H9 (cell line): ENCODE measurements at regions not wholly inside any gene's neighbourhood (a gene's known extent, or its start where the extent isn't known, plus 50 kb on each side); places are given as distances from the start of the nearest gene placed in this dataset.

Experiments
- DNase-seq: peaks from one replicate; pipeline ENCODE4 v3.0.0-alpha.2; 2017
- H2AFZ ChIP-seq: one replicate; pipeline ENCODE4 v1.6.1; 2013; ENCODE audit warnings: mild to moderate bottlenecking, low read length, control low read depth, moderate library complexity
- H2AK5ac ChIP-seq: 2 replicates; pipeline ENCODE4 v1.6.1; 2013; ENCODE audit warnings: low read length, control low read depth, mixed read lengths; ENCODE audit not compliant: insufficient read length
- H2BK120ac ChIP-seq: one replicate; pipeline ENCODE4 v1.6.1; 2013; ENCODE audit warnings: low read depth, mild to moderate bottlenecking, low read length, control low read depth, inconsistent platforms; ENCODE audit not compliant: poor library complexity, severe bottlenecking
- H2BK12ac ChIP-seq: 2 replicates; pipeline ENCODE4 v1.6.1; 2013; ENCODE audit warnings: low read length, control low read depth, mixed read lengths, low read depth; ENCODE audit not compliant: insufficient read length
- H2BK15ac ChIP-seq: 2 replicates; pipeline ENCODE4 v1.6.1; 2013; ENCODE audit warnings: low read depth, low read length, control low read depth
- H2BK20ac ChIP-seq: one replicate; pipeline ENCODE4 v1.6.1; 2013; ENCODE audit warnings: low read depth, mild to moderate bottlenecking, low read length, control low read depth, inconsistent platforms; ENCODE audit not compliant: poor library complexity, severe bottlenecking
- H2BK5ac ChIP-seq: 2 replicates; pipeline ENCODE4 v1.6.1; 2013; ENCODE audit warnings: low read length, control low read depth, mixed read lengths; ENCODE audit not compliant: insufficient read length
- H3K14ac ChIP-seq: 2 replicates; pipeline ENCODE4 v1.6.1; 2013; ENCODE audit warnings: low read length, control low read depth; ENCODE audit not compliant: insufficient read depth
- H3K18ac ChIP-seq: 2 replicates; pipeline ENCODE4 v1.6.1; 2013; ENCODE audit warnings: low read depth, mild to moderate bottlenecking, mixed read lengths, low read length, control low read depth; ENCODE audit not compliant: insufficient read length
- H3K23ac ChIP-seq: 2 replicates; pipeline ENCODE4 v1.6.1; 2013; ENCODE audit warnings: low read length, control low read depth, mixed read lengths, low read depth; ENCODE audit not compliant: insufficient read length
- H3K23me2 ChIP-seq: 2 replicates; pipeline ENCODE4 v1.6.1; 2013; ENCODE audit warnings: low read depth, mild to moderate bottlenecking, mixed read lengths, low read length, control low read depth; ENCODE audit not compliant: insufficient read length, poor library complexity, severe bottlenecking
- H3K27ac ChIP-seq: 2 replicates; pipeline ENCODE4 v1.5.1; 2013; ENCODE audit warnings: low read length, control low read depth, mixed read lengths, low read depth; ENCODE audit not compliant: insufficient read length
- H3K27me3 ChIP-seq: 2 replicates; pipeline ENCODE4 v1.6.1; 2013; ENCODE audit warnings: low read length, control low read depth, inconsistent platforms; ENCODE audit not compliant: insufficient read depth
- H3K4ac ChIP-seq: 2 replicates; pipeline ENCODE4 v1.6.1; 2013; ENCODE audit warnings: low read depth, mild to moderate bottlenecking, control low read depth, inconsistent platforms, low read length, moderate library complexity
- H3K4me1 ChIP-seq: 2 replicates; pipeline ENCODE4 v1.6.1; 2013; ENCODE audit warnings: low read length, control low read depth, inconsistent platforms; ENCODE audit not compliant: insufficient read depth
- H3K4me2 ChIP-seq: 2 replicates; pipeline ENCODE4 v1.6.1; 2013; ENCODE audit warnings: low read length, control low read depth, mixed read lengths; ENCODE audit not compliant: insufficient read length, insufficient read depth
- H3K56ac ChIP-seq: 2 replicates; pipeline ENCODE4 v1.6.1; 2013; ENCODE audit warnings: low read depth, mild to moderate bottlenecking, mixed read lengths, low read length, control low read depth; ENCODE audit not compliant: insufficient read length
- H3K79me1 ChIP-seq: 2 replicates; pipeline ENCODE4 v1.6.1; 2013; ENCODE audit warnings: low read depth, mild to moderate bottlenecking, moderate library complexity, low read length, control low read depth, inconsistent platforms; ENCODE audit not compliant: insufficient read depth, poor library complexity, severe bottlenecking
- H3K79me2 ChIP-seq: 2 replicates; pipeline ENCODE4 v1.6.1; 2013; ENCODE audit warnings: low read length, control low read depth, inconsistent platforms; ENCODE audit not compliant: insufficient read depth
- H3K9ac ChIP-seq: 2 replicates; pipeline ENCODE4 v1.6.1; 2013; ENCODE audit warnings: low read length, control low read depth, mixed read lengths; ENCODE audit not compliant: insufficient read length; ENCODE audit errors: extremely low read depth
- H3K9me3 ChIP-seq: one replicate; pipeline ENCODE4 v1.6.1; 2013; ENCODE audit warnings: low read depth, low read length, inconsistent platforms; ENCODE audit not compliant: control insufficient read depth
- H3T11ph ChIP-seq: one replicate; pipeline ENCODE4 v1.6.1; 2013; ENCODE audit warnings: mild to moderate bottlenecking, low read length, control low read depth, inconsistent platforms
- H4K20me1 ChIP-seq: one replicate; pipeline ENCODE4 v1.6.1; 2013; ENCODE audit not compliant: control insufficient read depth, insufficient read length, insufficient read depth
- H4K5ac ChIP-seq: 2 replicates; pipeline ENCODE4 v1.6.1; 2013; ENCODE audit warnings: low read depth, mild to moderate bottlenecking, mixed read lengths, low read length, control low read depth; ENCODE audit not compliant: insufficient read length
- H4K8ac ChIP-seq: replicated peaks from 2 replicates; pipeline ENCODE4 v1.6.1; 2013; ENCODE audit warnings: low read length, control low read depth, mixed read lengths, low read depth; ENCODE audit not compliant: insufficient read length
- H4K91ac ChIP-seq: 2 replicates; pipeline ENCODE4 v1.6.1; 2013; ENCODE audit warnings: low read depth, mild to moderate bottlenecking, moderate library complexity, mixed read lengths, low read length, control low read depth; ENCODE audit not compliant: insufficient read length
- H3K27ac Mint-ChIP-seq, 3 experiments: 2 replicates in 2 of 3; 3 replicates in 1 of 3; pipeline ENCODE4 v1.8.0; 2020 to 2021; ENCODE audit warnings: mixed read lengths in 3 of 3, mild to moderate bottlenecking in 1 of 3, moderate library complexity in 1 of 3
- H3K27me3 Mint-ChIP-seq: 2 replicates; pipeline ENCODE4 v1.8.0; 2021; ENCODE audit warnings: low read depth, mild to moderate bottlenecking, moderate library complexity, mixed read lengths
- H3K36me3 Mint-ChIP-seq, 3 experiments: 2 replicates in 2 of 3; 3 replicates in 1 of 3; pipeline ENCODE4 v1.8.0; 2020 to 2021; ENCODE audit warnings: low read depth in 3 of 3, mixed read lengths in 3 of 3; ENCODE audit not compliant: insufficient read depth in 1 of 3
- H3K4me1 Mint-ChIP-seq, 2 experiments: 2 replicates each; pipeline ENCODE4 v1.8.0; 2020; ENCODE audit warnings: mixed read lengths in 2 of 2
- H3K4me3 Mint-ChIP-seq, 2 experiments: 2 replicates in 1 of 2; 3 replicates in 1 of 2; pipeline ENCODE4 v1.8.0; 2020 to 2021; ENCODE audit warnings: mild to moderate bottlenecking in 2 of 2, mixed read lengths in 2 of 2, moderate library complexity in 1 of 2
- H3K9me3 Mint-ChIP-seq, 2 experiments: 2 replicates in 1 of 2; 3 replicates in 1 of 2; pipeline ENCODE4 v1.8.0; 2020; ENCODE audit warnings: mild to moderate bottlenecking in 2 of 2, mixed read lengths in 2 of 2, moderate library complexity in 1 of 2
- WGBS: extraction: QIAGEN DNeasy Blood & Tissue Kit; methylation state at CpG from one replicate; pipeline ENCODE4 v1.1.7; 2013; ENCODE audit warnings: missing lambda C conversion rate, low lambda C conversion rate, mixed read lengths; ENCODE audit not compliant: insufficient read length; ENCODE audit errors: extremely low coverage; 5-methylcytosine and 5-hydroxymethylcytosine counted together
- TF ChIP-seq, protein P1 (sequence below): fragments of 200-600 bp; sonication (generic); conservative IDR thresholded peaks from 3 replicates; pipeline ENCODE4 v1.8.0; 2021; ENCODE audit warnings: antibody characterized with exemption, mild to moderate bottlenecking

DNA sequence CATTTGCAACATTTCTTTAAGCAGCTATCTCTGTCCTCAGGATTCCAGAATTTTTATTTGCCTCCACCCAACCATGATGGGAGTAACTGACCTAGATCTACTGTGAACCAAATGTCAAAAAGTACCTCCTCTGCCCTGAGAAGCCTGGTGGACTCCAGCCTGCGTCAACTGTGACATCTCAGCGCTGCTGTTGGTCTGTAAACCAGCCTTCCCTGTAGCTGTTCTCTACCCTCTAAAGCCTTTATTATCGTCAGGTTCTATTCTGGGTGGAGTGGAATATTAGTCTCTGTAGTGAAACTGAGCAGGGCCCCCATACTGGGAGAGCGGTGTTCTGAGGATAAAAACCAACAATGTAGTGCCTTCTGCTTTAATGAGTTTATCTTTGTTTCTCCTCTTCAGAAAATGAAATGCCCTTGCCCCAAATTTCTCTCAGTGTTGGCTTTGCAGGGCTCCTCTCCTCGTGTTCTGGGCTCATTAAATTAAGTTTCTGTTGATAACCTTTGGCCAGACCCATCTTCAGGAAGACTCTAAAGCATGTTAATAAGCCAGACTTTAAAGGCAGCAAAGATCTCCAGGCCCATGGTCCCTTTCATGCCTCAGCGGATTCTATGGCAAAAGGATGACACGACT lies 223.1 kb upstream of the PLXNA2 start:
- Histone ChIP-seq H2BK120ac (no peak overlapping the region), H3K79me1 (no peaks in the 10 kb centered on the region), H3K4me2 (no peak overlapping the region), H2BK5ac (no peak overlapping the region), H2AFZ (no peak overlapping the region), H3K27ac (no peak overlapping the region), H3K23me2 (no peaks in the 10 kb centered on the region), H3K79me2 (no peaks in the 10 kb centered on the region), H4K20me1 (no peaks in the 10 kb centered on the region), H4K8ac (no peak overlapping the region), H3K9ac (no peak overlapping the region), H3K9me3 (no peaks in the 10 kb centered on the region), H2BK15ac (no peak overlapping the region), H2AK5ac (no peak overlapping the region), H3K56ac (no peak overlapping the region), H3K4ac (no peak overlapping the region), H3K23ac (no peak overlapping the region), H2BK12ac (no peak overlapping the region), H3K27me3 (no peaks in the 10 kb centered on the region), H3K14ac (no peak overlapping the region), H3T11ph (no peak overlapping the region), H3K4me1 (no peaks in the 10 kb centered on the region), H4K91ac (no peak overlapping the region), H4K5ac (no peak overlapping the region), H3K18ac (no peak overlapping the region), H2BK20ac (no peak overlapping the region)
- no peak overlapping the region for H3K27ac Mint-ChIP-seq
- H3K4me1 Mint-ChIP-seq = no peaks in the 10 kb centered on the region
- H3K36me3 Mint-ChIP-seq = no peaks in the 10 kb centered on the region
- DNase-seq = no peak
- WGBS = no CpG with 5 or more reads among the region's 7 CpGs
- no peaks in the 10 kb centered on the region; the same call in 1 of the 2 replicates for H3K27me3 Mint-ChIP-seq
- TF ChIP-seq, protein P1, sequence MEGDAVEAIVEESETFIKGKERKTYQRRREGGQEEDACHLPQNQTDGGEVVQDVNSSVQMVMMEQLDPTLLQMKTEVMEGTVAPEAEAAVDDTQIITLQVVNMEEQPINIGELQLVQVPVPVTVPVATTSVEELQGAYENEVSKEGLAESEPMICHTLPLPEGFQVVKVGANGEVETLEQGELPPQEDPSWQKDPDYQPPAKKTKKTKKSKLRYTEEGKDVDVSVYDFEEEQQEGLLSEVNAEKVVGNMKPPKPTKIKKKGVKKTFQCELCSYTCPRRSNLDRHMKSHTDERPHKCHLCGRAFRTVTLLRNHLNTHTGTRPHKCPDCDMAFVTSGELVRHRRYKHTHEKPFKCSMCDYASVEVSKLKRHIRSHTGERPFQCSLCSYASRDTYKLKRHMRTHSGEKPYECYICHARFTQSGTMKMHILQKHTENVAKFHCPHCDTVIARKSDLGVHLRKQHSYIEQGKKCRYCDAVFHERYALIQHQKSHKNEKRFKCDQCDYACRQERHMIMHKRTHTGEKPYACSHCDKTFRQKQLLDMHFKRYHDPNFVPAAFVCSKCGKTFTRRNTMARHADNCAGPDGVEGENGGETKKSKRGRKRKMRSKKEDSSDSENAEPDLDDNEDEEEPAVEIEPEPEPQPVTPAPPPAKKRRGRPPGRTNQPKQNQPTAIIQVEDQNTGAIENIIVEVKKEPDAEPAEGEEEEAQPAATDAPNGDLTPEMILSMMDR = no peak
- no peaks in the 10 kb centered on the region for H3K9me3 Mint-ChIP-seq
- H3K4me3 Mint-ChIP-seq = no peak overlapping the region
